A673 (cell line): ENCODE measurements at regions not wholly inside any gene's neighbourhood (a gene's known extent, or its start where the extent isn't known, plus 50 kb on each side); places are given as distances from the start of the nearest gene placed in this dataset.

Source experiments
- CTCF ChIP-seq: fragments of 300-800, 200-600 bp; sonication (generic); conservative IDR thresholded peaks from 2 replicates; pipeline ENCODE4 v1.5.1; 2017; ENCODE audit warnings: low read depth, mild to moderate bottlenecking, antibody characterized with exemption, low read length, moderate library complexity, mixed read lengths
- EZH2 ChIP-seq: fragments of 200-600 bp; sonication (generic); IDR thresholded peaks from 2 replicates; pipeline ENCODE4 v1.6.1; 2017; ENCODE audit warnings: borderline replicate concordance, low read depth, mild to moderate bottlenecking, mixed read lengths, antibody characterized with exemption, low read length; ENCODE audit not compliant: poor library complexity, severe bottlenecking

GRCh38 chr12:124631681-124632256, 64.4 kb upstream of the NCOR2 start:
- TF ChIP-seq CTCF (no peak), EZH2 (no peak)
